NCI-H146 treated with DMSO at 0.1 percent for 48 hours (cell line): ENCODE measurements at regions not wholly inside any gene's neighbourhood (a gene's known extent, or its start where the extent isn't known, plus 50 kb on each side); places are given as distances from the start of the nearest gene placed in this dataset.
A peak's percentile ranks its signal among the peaks of the same experiment; 100 is the strongest.

Experiments used
- DNase-seq: peaks from one replicate; lab custom pipeline; 2025; ENCODE audit not compliant: unreplicated experiment; lab: John Stamatoyannopoulos, UW

DNA sequence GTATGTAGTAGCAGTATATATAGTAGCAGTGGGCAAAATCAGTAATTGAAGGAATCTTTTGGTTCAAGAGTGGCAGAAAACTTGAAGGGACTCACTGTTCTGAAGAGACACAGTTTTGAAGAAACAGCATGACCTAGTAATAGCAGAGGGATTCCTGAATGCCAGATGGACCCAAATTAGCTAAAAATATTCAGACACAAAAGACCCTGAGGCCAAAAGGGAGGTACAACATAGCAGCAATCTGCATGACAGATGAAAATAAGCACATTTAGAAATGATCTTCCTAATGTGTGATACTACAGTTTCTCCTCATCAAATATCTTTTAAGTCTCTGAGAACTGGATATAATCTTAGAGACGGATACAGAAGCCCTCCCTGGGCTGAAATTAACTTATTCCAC, 536.6 kb downstream of the PPARGC1A start:
- DNase-seq = no peak

DNA sequence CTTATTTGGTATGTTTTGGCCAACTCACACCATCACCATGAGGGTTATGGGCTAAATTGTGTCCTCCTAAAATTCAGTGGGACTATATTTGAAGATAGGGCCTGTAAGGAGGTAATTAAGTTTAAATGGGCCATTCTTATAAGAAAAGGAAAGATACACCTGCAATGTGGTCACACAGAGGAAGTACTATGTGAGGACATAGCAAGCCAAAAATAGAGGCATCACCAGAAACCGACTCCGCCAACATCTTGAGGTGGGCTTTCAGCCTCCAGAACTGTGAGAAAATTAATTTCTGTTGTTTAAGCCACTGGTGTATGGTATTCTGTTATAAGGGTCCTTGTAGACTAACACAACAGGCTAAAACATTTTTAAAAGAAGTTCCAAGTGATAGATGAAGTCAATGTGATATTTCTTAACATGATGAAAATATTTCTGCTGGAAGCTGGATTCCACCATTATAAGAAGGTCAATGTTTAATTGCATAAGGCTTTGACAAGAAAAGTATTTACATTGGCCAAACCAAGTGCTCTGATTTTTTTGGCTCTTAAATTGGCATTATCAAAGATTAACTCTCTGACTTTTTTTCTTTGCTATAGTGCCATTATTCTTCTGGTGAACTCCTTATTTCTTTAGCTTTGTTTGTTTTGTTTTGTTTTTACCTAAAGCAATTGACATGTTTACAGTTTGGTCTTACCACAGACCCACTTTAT, 540.9 kb downstream of the PPARGC1A start:
- no peak for DNase-seq

DNA sequence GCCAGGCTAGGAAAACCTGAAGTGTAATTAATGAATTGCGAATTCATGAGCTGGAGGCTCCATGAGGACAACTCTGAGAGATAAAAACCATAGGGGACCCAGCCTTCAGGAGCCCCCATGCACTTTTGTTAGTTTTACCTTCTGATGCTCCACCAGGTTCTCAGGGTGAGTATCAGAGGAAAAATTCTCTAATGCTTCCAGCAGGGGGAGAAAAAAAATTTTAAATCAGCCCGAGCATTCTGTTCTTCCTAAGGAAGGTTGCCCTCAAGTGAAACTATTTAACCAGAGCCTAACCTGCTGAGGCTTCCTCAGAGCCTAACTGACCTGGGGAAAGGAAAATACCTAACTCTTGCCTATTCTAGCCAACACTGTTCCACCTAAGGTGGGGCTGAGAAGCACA, 552.6 kb downstream of the PPARGC1A start:
- DNase-seq = no peak

DNA sequence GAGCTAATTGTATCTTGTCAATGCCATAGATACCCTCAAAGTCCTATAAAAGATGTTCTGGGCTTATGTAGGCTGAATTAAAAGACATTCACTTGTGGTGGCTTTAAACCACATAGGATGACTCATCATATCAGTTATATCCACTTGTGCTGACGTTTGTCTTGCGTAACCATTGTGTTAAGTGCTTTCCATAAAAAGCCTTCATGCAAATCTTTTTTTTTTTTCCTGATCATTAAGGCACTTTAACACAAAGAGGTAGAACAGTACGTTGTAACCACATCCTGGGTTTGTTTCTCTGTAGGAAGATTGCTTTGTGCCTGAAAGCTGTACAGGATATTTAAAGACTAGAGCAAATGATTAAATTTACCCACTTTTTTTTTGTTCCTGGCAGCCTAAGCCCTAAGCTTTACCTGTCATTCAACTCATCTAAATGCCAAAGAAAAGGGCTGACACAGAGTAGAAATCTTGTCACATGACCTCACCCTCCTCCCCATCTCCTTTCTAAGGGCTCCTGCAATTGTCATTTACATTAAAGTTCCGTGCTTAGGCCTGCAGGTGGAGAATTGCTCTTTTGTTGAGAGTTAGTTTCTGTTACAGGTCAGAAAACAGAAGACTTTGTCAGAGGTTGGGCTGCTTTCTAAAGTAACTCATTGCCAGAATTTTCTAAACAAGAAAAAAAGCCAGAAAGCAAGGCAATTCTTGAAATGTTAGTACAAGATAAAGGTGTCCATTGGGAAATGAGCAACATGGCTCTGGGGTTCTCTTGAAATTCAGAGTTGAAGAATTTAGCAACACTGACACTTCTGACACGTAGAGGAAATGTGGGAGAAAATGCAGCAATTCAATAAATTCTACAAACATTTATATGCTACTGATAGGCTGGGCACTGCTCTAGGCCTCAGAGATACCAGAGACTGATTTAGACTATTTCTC, 555.6 kb downstream of the PPARGC1A start:
- DNase-seq = peak; percentile 48

DNA sequence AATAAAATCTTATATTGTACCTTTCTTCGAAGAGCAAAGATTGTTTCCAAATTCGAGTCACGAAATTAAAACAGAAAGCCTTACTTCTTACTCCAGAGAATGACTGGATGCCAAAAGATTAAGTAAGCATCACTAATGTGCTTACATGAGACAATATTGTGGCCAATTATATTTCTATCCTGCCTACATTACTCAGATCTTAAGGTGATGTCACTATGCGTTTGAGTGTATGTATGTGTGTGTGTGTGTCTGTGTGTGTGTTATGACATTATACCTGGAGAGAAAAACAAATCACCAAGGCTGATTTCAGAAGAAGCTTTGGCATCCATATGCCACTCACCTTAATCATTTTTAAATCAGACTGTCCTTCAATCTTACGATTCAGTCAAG, 556.3 kb downstream of the PPARGC1A start:
- no peak for DNase-seq

DNA sequence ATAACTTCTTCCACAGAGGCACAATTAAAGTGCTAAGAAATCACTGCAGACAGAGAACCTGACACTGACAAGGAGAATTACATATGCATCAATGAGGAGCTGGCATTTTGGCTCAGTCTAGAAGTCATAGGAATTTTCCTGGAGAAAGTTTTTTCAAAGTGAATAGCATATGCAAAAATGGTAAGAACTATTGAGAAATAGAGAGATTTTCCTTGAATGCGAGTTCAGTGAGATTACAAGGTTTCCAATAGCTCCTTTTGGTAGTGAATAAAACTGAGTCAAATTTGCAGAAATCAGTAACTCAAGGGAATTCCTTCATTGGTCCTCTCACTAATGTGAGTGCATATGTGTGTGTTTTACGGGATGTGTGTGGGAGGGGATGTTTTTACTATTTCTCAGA, 557.5 kb downstream of the PPARGC1A start:
- no peak for DNase-seq

DNA sequence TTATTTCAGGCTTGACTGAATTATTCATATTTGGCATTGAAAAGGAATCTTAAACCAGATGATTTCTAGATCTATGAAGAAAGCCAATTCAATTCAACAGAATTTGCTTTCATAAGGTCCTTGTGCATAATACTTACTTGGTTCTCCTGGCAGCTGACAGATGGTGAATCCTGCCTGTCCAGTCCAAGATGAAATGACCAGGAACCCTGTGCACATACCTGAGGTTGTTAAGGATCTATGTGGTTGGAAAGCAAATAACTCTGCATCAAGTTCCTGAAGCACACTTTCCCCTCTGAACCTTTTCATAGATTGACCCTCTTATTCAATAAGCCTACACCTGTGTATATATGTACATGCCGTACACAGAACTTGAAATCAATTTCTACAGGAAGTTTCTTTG, 562.7 kb downstream of the PPARGC1A start:
- no peak for DNase-seq

DNA sequence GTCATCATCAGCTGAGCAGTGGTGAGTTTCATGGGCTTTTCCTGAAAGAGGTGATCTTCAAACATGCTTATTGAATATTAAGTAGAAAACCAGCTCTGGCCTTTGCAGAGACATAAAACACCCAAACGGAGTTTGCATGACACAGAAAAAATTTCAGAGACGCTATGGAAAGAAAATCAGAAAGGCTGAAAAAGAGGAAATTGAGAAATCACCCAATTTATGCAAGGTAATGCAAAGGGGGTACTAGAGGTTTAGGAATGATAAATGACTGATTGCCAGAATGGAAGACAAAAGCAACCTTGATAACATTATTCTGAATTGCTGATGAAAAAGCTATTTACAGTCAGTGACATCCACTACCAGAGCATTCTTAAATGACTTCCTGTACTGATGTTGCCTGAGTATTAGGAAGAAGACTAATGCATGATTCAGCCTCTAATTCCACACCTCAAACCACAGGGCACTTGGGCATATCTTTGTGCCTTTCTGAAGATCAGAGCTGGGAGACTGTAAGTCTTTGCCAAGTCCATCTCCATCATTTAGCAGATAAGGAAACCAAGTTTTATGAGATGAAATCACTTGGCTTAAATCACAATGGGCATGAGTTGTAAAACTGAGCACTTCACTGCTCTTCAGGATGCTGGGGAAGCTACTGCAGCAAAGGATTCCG, 565.7 kb downstream of the PPARGC1A start:
- no peak for DNase-seq

DNA sequence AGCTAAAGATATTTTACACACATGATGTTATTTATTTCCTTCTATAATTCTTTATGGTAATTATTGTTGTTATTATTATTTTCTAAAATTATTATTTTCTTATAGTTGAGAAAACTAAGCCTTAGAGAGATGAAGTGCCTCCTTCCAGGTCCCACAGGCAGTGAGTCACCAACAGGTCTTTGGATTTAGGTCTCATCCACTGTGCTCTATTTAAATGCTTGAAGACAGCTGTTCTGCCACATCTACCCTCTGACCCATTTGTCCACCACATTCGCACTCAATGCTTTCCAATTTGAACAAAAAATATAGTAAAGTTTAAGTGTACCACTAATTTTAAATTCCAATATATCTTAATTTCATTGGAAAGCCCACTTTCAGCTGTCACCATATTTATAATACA, 566.4 kb downstream of the PPARGC1A start:
- DNase-seq = no peak

DNA sequence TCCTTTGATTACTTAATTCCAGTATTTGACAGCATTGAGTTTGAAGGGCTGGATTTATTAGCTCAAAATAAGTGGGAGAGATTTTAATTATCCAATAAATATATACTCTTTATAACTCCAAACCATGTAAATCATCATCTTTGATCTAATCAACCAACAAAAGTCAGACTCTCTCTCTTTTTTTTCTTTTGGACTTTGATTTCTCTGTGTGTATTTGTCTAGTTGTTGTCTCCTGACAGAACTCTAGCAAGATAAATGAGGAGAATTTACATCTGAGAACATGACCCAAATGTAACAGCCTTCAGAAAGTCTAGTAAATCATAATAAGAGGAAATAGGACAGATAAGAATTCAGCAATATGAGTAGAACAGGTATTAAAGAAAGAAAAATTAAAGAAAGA, 567.1 kb downstream of the PPARGC1A start:
- DNase-seq = no peak

DNA sequence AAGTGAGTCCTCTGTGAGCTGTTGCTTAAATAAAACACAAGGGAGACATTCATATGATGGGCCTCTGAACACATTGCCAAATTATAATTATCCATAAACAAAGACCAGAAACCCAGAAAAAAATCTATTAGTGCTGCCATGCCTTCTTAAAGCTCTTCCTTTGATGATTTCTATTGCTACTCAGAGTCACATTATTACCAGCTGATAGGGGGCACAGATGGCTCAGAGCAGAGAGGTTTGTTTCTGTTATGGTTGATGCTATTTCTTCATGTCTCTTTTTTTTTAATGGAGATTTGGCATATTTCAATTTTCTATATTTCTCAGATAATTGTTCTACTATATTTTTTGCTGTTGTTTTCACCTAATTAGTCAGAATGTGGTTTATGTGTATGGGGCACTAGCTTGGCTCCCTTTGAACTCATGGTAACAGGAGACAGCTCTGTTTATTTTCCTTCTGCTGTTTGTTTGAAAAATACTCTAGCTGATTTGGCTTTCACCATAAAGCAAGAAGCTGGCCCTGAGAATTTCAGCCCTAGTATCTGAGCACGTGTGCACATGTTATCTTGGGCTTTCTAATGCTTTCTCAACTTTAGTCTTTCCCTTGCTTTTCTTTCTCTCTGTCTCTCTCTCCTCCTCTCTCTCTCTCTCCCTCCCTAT, 568.8 kb downstream of the PPARGC1A start:
- DNase-seq = no peak

DNA sequence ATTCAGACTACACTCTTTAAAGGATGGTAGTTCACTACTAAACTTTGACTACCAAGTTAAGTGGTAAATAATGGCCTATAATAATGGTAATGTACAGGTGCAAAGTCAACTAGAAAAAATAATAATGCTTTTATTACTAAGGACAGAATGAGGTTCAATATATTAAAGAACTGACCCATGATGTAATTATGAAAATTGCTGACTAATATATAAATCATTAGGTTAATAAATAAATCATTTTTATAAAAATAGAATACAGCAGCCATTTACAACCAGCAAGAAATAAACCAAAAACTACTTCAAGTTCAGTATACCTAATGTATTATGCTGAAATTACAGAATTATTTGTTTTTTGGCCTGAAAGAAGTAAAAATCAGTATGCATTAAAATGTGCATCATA, 577.2 kb downstream of the PPARGC1A start:
- no peak for DNase-seq

DNA sequence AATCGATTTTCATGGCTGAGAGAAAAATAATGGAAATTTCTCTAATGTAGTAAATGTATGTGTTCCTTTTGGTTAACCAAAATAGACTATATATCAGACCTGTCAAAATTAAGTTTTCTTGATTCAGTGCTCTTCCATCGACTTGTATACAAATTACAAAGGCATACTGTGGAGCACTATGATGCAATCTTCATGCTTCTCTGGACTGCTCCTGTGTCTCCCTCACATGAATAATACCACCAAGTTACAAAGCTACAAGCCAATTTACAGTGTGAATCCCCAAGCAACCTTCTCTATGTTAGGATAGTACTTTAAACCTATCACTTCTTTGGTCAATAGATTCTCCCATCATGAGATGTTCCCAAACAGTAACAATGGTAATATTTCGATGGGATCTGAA, 577.9 kb downstream of the PPARGC1A start:
- DNase-seq = no peak

DNA sequence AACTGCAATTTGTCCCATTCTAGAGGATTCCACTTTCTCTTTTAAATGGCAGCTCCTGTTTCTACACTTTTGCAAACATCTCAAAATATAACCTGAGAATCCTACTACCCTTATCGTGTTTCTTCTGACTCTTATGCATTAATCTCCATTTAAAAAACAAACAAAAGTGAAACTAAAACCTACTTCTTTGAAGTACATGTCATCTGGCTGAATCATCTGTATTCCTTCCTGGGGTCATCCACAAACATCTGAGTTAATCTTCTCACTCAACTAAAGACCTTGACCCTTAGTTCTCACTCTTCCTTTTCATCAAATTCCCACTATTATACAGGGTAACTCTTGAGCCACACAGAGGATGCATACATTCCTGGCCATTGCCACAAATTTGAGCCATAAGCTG, 584.8 kb downstream of the PPARGC1A start:
- no peak for DNase-seq

DNA sequence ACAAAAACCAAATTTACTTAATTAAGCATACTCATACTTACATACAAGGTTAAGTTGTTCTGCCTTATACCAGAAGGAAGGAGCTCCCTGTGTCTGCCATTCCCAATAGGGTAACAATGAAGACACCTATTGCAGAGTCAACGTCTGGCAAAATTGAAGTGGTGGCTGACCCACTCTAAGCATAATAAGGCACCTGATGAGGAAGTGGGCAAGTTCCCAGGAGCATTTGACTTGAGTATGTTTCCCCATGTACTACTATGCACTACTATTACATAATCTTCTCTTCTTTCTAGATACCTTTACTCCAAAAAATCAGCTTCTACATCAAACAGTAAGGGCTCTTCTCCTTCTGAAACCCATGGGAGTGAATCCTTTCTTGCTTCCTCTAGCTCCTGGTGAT, 591.5 kb downstream of the PPARGC1A start:
- DNase-seq = no peak

DNA sequence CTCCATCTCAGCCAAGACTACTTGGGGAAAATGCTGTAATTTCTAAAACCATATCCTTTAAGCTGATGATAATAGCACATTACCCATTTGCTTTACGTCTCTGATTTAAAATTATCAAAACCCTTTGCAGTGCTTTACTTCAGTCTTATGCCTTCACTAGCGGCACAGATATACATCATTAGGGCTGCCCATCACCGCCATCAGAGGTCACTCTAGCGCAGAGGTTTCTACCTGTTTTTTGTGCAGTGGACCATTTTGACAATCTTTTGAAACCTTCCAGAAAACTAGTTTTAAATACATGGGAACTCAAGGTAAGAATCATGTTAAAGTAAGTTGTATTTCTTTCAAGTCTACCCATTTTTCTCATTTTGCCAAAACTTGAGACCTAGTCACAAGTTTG, 592.5 kb downstream of the PPARGC1A start:
- DNase-seq = no peak

DNA sequence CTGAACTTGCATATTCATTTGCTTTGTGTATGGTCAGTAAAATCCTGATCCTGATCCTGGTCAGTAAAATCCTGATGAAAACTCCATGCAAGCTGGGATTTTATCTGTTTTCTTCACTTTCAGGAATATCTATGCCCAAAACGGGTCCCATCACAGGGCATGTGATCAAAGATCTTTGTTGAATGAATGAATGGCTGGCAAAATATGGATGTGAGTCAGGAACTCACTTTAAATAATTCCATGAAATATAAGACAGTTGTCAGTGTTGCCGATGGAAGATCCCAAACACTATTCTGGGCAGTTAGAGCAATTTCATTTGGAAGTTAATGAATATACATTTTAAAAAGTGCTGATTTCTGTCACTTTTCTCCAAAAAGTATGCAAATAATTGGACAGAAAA, 598.4 kb downstream of the GBA3 start:
- no peak for DNase-seq

DNA sequence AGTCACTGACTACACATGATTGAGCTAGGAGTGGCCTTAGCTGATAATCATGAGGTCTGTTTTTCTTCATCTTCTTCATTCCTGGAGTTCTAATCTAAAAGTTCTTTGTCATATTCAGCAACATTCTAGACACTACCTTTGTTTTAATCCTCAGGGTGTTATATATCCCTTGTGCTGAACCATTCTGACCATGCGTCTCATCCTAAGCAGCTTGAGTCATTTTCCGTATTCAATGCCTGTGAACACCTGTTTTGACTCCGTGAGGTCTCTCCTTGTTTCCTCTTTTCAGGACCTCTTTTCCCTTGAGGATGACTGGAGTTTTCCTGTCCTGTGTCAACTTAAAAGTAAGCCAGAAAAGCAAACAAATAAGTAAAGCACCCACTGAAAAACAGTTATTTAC, 597.9 kb downstream of the GBA3 start:
- no peak for DNase-seq

DNA sequence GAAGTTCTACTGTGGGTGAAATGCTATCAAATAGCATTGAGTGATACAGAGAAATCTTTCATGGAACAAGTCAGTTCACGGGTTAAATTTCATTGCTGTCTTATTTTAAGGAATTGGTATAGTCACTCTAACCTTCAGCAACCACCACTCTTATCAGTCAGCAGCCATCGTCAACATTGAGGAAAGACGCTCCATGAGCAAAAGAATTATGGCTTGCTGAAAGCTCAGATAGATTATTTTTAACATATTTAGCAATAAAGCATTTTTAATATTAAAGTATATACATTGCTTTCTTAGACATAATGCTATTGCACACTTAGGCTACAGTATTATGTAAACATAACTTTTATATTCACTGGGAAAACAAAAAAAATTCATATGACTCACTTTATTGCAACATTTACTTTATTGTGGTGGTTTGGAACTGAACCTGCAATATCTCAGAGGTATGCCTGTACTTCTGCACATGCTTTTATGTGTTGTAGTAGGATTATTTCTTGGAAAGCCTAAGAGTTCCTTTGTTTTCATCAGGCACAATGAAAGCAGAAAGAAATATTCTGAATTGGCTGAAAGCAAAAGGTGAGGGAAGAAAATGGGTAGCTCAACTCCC, 586.7 kb downstream of the GBA3 start:
- DNase-seq = no peak

DNA sequence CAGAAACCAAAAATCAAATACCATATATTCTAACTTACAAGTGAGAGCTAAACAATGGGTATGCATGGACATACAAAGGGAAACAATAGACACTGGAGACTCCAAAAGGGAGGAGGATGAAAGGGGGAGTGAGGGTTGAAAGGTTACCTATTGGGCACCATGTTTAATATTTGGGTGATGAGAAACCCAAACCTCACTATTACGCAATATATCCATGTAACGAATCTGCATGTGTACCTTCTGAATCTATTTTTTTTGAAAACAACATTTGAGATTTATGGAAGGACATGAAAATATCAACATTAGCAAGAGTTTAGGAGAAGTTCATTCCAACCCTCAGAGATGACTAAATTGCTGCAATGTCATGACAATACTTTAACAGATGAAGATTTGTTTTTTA, 586.1 kb downstream of the GBA3 start:
- DNase-seq = no peak

DNA sequence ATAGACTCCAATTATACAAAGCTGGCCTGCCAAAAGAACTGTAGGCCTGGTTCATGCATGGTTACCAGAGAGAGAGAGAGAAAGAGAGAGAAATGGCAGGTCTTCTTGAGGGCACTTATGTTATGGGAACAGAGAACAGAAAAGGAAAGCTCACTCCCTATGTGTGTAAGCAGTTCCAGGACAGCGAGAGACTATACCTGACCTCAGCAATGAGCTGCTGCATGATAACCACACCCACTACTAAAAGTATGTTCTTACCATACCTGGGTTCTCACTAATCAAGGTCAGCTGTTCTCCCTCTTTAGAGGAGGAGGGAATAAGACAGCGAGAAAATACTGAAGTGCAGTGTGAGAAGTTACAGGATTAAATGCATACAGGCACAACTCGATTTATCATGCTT, 583.3 kb downstream of the GBA3 start:
- DNase-seq = no peak
